SU-DHL-6 (cell line): ENCODE measurements at regions not wholly inside any gene's neighbourhood (a gene's known extent, or its start where the extent isn't known, plus 50 kb on each side); places are given as distances from the start of the nearest gene placed in this dataset.
"Not testable (repeated sequence)": the region's sequence is repeated elsewhere in the genome, so short reads cannot be mapped to it uniquely, and the experiment has no call there.

ENCODE experiments used
- CTCF ChIP-seq: fragments of 200-600 bp; sonication (generic); IDR thresholded peaks from one replicate; pipeline ENCODE4 v1.5.1; 2017; ENCODE audit warnings: antibody characterized with exemption, mild to moderate bottlenecking, low read length, moderate library complexity; ENCODE audit not compliant: insufficient read depth, poor library complexity, severe bottlenecking
- EZH2phosphoT487 ChIP-seq: fragments of 200-600 bp; sonication (generic), shearing (Covaris generic); conservative IDR thresholded peaks from 2 replicates; pipeline ENCODE4 v1.6.1; 2018; ENCODE audit warnings: mild to moderate bottlenecking, antibody characterized with exemption, low read length, moderate library complexity, mixed read lengths

- not testable (repeated sequence) for TF ChIP-seq CTCF, EZH2phosphoT487
Observed at GRCh38 chr5:21341203-21341947, 1353.4 kb upstream of the CDH18 start.
